Nephron (organoid): ENCODE measurements at regions not wholly inside any gene's neighbourhood (a gene's known extent, or its start where the extent isn't known, plus 50 kb on each side); places are given as distances from the start of the nearest gene placed in this dataset.

Source experiments
- H3K27ac Mint-ChIP-seq, 3 experiments: 2 replicates each; pipeline ENCODE4 v1.8.0; 2020; ENCODE audit warnings: mixed read lengths in 3 of 3, mild to moderate bottlenecking in 2 of 3, moderate library complexity in 1 of 3
- H3K27me3 Mint-ChIP-seq: 2 replicates; pipeline ENCODE4 v1.8.0; 2021; ENCODE audit warnings: low read depth, mild to moderate bottlenecking, moderate library complexity, mixed read lengths
- H3K36me3 Mint-ChIP-seq: 2 replicates; pipeline ENCODE4 v1.8.0; 2020; ENCODE audit warnings: low read depth, mixed read lengths
- H3K4me1 Mint-ChIP-seq: 2 replicates; pipeline ENCODE4 v1.8.0; 2020; ENCODE audit warnings: mixed read lengths
- H3K4me3 Mint-ChIP-seq, 3 experiments: 2 replicates each; pipeline ENCODE4 v1.8.0; 2020; ENCODE audit warnings: mild to moderate bottlenecking in 3 of 3, mixed read lengths in 3 of 3, moderate library complexity in 2 of 3
- H3K9me3 Mint-ChIP-seq: 2 replicates; pipeline ENCODE4 v1.8.0; 2020; ENCODE audit warnings: mixed read lengths
- TF ChIP-seq, protein P1 (sequence below), 3 experiments: fragments of 200-600 bp; sonication (generic); IDR thresholded peaks; one replicate each; pipeline ENCODE4 v1.5.0; 2021; ENCODE audit warnings: antibody characterized with exemption in 3 of 3; ENCODE audit not compliant: unreplicated experiment in 3 of 3

DNA sequence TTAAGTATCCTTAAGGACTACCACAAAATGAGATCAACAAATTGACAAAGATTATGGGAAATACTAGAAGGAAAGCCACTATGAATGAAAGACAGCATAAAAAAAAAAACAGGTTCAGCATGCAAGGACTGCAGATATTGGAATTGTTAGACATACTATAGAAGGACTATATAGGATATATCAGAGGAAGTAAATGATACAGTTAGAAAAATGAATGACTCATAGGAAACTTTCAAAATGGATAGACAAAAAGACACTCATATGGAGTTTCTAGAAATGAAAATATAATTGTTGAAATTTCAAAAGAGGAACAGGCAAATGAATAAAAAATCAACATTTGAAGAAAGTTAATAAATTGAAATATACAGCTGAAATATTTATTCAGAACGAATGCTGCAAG, 180.6 kb downstream of the PLK2 start:
- no peak overlapping the region for H3K27ac Mint-ChIP-seq

DNA sequence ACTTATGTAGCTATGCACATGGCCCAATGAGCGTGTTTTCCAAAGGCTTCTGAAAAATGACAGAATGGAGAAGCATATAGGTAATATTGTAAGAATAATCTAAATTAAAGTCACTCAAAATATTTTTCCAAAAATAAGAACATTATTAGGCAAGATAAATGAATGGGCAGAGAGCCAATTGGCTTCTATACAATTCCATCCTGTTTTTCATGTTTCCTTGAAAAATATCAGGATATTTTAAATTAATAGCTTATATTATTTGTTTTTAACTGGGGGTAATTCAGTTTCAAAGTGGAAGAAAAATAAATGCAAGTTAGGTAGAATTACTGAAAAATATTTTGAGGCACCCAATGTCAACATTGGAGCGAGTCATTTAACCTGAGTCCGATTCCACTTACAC, 183.5 kb downstream of the PLK2 start:
- Mint-ChIP-seq H3K27me3 (peaks cover 4% of the 10 kb centered on the region), H3K4me1 (peaks cover 12% of the 10 kb centered on the region), H3K4me3 (no peak overlapping the region), H3K27ac (no peak overlapping the region), H3K36me3 (no peaks in the 10 kb centered on the region), H3K9me3 (peaks cover 8% of the 10 kb centered on the region)
- TF ChIP-seq, protein P1, sequence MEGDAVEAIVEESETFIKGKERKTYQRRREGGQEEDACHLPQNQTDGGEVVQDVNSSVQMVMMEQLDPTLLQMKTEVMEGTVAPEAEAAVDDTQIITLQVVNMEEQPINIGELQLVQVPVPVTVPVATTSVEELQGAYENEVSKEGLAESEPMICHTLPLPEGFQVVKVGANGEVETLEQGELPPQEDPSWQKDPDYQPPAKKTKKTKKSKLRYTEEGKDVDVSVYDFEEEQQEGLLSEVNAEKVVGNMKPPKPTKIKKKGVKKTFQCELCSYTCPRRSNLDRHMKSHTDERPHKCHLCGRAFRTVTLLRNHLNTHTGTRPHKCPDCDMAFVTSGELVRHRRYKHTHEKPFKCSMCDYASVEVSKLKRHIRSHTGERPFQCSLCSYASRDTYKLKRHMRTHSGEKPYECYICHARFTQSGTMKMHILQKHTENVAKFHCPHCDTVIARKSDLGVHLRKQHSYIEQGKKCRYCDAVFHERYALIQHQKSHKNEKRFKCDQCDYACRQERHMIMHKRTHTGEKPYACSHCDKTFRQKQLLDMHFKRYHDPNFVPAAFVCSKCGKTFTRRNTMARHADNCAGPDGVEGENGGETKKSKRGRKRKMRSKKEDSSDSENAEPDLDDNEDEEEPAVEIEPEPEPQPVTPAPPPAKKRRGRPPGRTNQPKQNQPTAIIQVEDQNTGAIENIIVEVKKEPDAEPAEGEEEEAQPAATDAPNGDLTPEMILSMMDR (IDR thresholded peaks at IDR 0.05; ENCODE audit: unreplicated experiment in 3 of 3) = no peak

More for the DNA sequence above, 180.6 kb downstream of the PLK2 start:
- Mint-ChIP-seq H3K9me3 (peaks cover 8% of the 10 kb centered on the region), H3K4me3 (no peak overlapping the region), H3K36me3 (no peaks in the 10 kb centered on the region), H3K4me1 (no peaks in the 10 kb centered on the region), H3K27me3 (no peaks in the 10 kb centered on the region)
- TF ChIP-seq, protein P1 (IDR thresholded peaks at IDR 0.05; ENCODE audit: unreplicated experiment in 3 of 3) = no peak

DNA sequence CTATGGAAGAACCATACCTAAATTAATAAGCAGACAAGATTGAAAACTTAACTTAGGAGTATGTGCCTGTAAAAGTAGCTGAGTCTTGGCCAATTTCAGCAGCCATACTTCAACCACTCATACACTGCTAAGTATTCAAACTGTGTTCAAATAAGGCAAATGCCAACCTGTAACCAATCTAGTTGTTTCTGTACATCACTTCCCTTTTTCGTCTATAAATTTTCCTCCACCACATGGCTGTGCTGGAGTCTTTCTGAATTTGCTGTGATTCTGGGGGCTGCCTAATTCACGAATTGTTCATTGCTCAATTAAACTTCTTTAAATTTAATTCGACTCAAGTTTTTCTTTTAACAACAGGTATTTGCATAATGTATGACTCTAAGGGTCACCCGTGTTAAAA, 184.4 kb downstream of the PLK2 start:
- no peak overlapping the region for H3K27ac Mint-ChIP-seq
- peaks cover 4% of the 10 kb centered on the region for H3K27me3 Mint-ChIP-seq
- peaks cover 8% of the 10 kb centered on the region for H3K9me3 Mint-ChIP-seq
- TF ChIP-seq, protein P1 (IDR thresholded peaks at IDR 0.05; ENCODE audit: unreplicated experiment in 3 of 3) = no peak
- no peak overlapping the region for H3K4me3 Mint-ChIP-seq
- H3K4me1 Mint-ChIP-seq = peaks cover 12% of the 10 kb centered on the region
- no peaks in the 10 kb centered on the region for H3K36me3 Mint-ChIP-seq

DNA sequence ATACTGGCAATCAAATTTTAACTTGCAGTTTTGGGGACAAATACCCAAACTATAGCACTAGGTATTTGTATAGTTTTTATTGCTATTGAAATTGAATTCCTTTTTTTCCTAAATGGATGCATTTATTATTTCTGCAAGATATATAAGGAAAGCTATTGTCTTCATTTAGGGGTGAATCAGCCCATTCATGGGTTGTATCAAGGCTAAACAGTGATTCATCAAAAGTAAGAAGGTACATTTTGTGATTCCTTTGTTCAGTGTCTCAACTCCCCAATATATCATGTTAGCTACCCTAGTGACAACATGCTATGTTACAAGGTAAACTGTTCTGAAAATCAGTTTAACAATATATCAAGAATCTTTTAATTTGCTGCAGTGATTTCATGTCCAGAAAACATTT, 185.7 kb downstream of the PLK2 start:
- peaks cover 8% of the 10 kb centered on the region for H3K9me3 Mint-ChIP-seq
- H3K27ac Mint-ChIP-seq = peak overlapping the region in 1 of 3 experiments; percentile 24
- TF ChIP-seq, protein P1 (IDR thresholded peaks at IDR 0.05; ENCODE audit: unreplicated experiment in 3 of 3) = no peak
- H3K36me3 Mint-ChIP-seq = no peaks in the 10 kb centered on the region
- H3K4me1 Mint-ChIP-seq = peaks cover 12% of the 10 kb centered on the region
- H3K4me3 Mint-ChIP-seq = no peak overlapping the region
- peaks cover 4% of the 10 kb centered on the region for H3K27me3 Mint-ChIP-seq

DNA sequence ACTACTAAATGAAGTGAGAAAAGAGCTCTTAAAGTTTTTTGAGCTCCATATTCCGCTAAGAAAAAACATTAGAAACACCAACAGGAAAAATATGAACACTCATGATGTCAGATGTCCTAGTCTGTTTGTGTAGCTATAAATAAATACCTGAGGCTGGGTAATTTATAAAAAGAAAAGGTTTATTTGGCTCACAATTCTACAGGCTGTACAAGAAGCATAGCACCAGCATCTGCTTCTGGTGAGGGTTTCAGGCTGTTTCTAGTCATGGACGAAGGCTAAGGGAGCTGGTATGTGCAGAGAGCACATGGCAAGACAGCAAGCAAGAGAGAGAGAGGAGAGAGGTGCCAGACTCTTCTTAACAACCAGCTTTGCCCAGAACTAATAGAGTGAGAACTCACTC, 186.2 kb downstream of the PLK2 start:
- peaks cover 4% of the 10 kb centered on the region for H3K27me3 Mint-ChIP-seq
- no peaks in the 10 kb centered on the region for H3K36me3 Mint-ChIP-seq
- TF ChIP-seq, protein P1 (IDR thresholded peaks at IDR 0.05; ENCODE audit: unreplicated experiment in 3 of 3) = no peak
- H3K4me3 Mint-ChIP-seq = no peak overlapping the region
- peaks cover 8% of the 10 kb centered on the region for H3K9me3 Mint-ChIP-seq
- peaks cover 12% of the 10 kb centered on the region for H3K4me1 Mint-ChIP-seq
- H3K27ac Mint-ChIP-seq = peak overlapping the region in 2 of 3 experiments; percentile 24 to 60

DNA sequence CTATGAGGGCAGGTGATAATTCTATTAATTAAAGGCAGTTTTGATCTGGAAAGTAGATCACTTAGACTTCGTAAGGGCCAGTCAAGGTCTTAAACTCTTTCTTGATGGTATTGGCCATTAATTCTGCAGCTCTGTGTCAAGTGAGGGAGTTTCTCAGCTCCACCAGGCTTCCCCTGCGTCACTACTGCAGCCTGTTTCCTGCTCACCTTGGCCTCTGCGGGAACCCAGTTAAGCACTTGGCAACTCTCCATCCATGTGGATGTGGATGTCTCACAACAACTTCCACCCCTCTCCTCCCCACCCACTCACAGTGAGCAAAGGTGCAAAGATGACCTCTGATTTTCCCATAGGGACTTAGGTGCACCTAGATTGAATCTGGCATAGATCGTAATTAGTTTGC, 191.6 kb downstream of the PLK2 start:
- Mint-ChIP-seq H3K9me3 (no peaks in the 10 kb centered on the region), H3K36me3 (no peaks in the 10 kb centered on the region), H3K4me1 (peaks cover 4% of the 10 kb centered on the region), H3K4me3 (no peak overlapping the region), H3K27ac (no peak overlapping the region), H3K27me3 (no peaks in the 10 kb centered on the region)
- TF ChIP-seq, protein P1 (IDR thresholded peaks at IDR 0.05; ENCODE audit: unreplicated experiment in 3 of 3) = no peak
